Uterus (tissue), 3 donors: ENCODE measurements at regions not wholly inside any gene's neighbourhood (a gene's known extent, or its start where the extent isn't known, plus 50 kb on each side); places are given as distances from the start of the nearest gene placed in this dataset.
"Not testable (repeated sequence)": the region's sequence is repeated elsewhere in the genome, so short reads cannot be mapped to it uniquely, and the experiment has no call there.

Experiments
- DNase-seq, 2 donors: peaks; one replicate each; pipeline ENCODE4 v3.0.0-alpha.2; 2019 to 2020
- H3K27ac ChIP-seq, 2 donors: fragments of 200-600 bp; sonication (generic); 1 replicate in 1 of 2; 2 replicates in 1 of 2; pipeline ENCODE4 v1.5.1; 2016 to 2018
- H3K27me3 ChIP-seq, 2 donors: fragments of 200-600 bp; sonication (generic); one replicate each; pipeline ENCODE4 v1.5.1; 2018 to 2019; ENCODE audit warnings: control low read depth in 1 of 2
- H3K36me3 ChIP-seq, 2 donors: fragments of 200-600 bp; sonication (generic); one replicate each; pipeline ENCODE4 v1.5.1; 2019; ENCODE audit warnings: control low read depth in 1 of 2
- H3K4me1 ChIP-seq, 2 donors: fragments of 200-600 bp; sonication (generic); one replicate each; pipeline ENCODE4 v1.5.1; 2018 to 2019; ENCODE audit warnings: control low read depth in 1 of 2
- H3K4me3 ChIP-seq, 2 donors: fragments of 200-600 bp; sonication (generic); 1 replicate in 1 of 2; 2 replicates in 1 of 2; pipeline ENCODE4 v1.5.1; 2018 to 2019; ENCODE audit warnings: mild to moderate bottlenecking in 1 of 2
- H3K9me3 ChIP-seq, 2 donors: fragments of 200-600 bp; sonication (generic); one replicate each; pipeline ENCODE4 v1.5.1; 2019; ENCODE audit warnings: control low read depth in 1 of 2
- POLR2A ChIP-seq, 2 donors: fragments of 450-650 bp; IDR thresholded peaks; one replicate each; pipeline ENCODE4 v1.6.1; 2016; ENCODE audit warnings: antibody characterized with exemption in 2 of 2, mild to moderate bottlenecking in 1 of 2, moderate library complexity in 1 of 2
- intact Hi-C: fragments of 100-400 bp; cut with DNase I; formaldehyde crosslinking; loops from one replicate; pipeline ENCODE4 v1.15.1; 2023; ENCODE audit warnings: low total_unique reads
- TF ChIP-seq, protein P1 (sequence below), 4 experiments: fragments of 200-600 bp in 2 of 4; fragments of 450-650 bp in 2 of 4; sonication (generic) in 2 of 4; IDR thresholded peaks; one replicate each; pipeline ENCODE4 v1.5.1; 2016 to 2019; ENCODE audit warnings: antibody characterized with exemption in 4 of 4, mild to moderate bottlenecking in 2 of 4, moderate library complexity in 1 of 4
- donor health status: DM: yes; HTN: yes; CAD: no.

DNA sequence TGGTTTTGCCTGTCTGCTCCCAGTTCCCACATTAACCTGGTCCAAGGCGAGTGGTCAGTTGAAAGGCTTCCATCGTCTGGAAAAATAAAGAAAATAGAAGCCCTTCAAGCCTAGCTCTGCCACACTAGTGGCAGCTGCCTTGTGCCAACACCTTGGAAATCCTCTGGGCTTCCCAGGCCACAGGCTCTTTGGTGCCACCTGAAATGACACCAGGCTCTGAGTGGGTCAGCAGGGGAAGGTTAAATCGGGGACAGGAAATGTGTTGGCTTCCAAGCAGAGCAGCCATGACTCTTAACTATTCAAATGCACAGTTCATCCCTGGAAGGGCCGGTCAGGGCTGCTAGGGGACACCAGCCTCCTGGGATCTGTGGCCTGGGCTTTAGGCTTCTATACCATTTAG lies 558.7 kb downstream of the MATN1 start:
- Histone ChIP-seq H3K36me3 (no peaks in the 10 kb centered on the region), H3K27me3 (no peaks in the 10 kb centered on the region), H3K4me1 (no peaks in the 10 kb centered on the region), H3K4me3 (no peak overlapping the region), H3K27ac (no peak overlapping the region), H3K9me3 (no peaks in the 10 kb centered on the region)
- DNase-seq: no peak
- TF ChIP-seq, protein P1, sequence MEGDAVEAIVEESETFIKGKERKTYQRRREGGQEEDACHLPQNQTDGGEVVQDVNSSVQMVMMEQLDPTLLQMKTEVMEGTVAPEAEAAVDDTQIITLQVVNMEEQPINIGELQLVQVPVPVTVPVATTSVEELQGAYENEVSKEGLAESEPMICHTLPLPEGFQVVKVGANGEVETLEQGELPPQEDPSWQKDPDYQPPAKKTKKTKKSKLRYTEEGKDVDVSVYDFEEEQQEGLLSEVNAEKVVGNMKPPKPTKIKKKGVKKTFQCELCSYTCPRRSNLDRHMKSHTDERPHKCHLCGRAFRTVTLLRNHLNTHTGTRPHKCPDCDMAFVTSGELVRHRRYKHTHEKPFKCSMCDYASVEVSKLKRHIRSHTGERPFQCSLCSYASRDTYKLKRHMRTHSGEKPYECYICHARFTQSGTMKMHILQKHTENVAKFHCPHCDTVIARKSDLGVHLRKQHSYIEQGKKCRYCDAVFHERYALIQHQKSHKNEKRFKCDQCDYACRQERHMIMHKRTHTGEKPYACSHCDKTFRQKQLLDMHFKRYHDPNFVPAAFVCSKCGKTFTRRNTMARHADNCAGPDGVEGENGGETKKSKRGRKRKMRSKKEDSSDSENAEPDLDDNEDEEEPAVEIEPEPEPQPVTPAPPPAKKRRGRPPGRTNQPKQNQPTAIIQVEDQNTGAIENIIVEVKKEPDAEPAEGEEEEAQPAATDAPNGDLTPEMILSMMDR (IDR thresholded peaks at IDR 0.05): no peak
- no peak for TF ChIP-seq POLR2A (IDR thresholded peaks at IDR 0.05)
- intact Hi-C loops: no loop called here

DNA sequence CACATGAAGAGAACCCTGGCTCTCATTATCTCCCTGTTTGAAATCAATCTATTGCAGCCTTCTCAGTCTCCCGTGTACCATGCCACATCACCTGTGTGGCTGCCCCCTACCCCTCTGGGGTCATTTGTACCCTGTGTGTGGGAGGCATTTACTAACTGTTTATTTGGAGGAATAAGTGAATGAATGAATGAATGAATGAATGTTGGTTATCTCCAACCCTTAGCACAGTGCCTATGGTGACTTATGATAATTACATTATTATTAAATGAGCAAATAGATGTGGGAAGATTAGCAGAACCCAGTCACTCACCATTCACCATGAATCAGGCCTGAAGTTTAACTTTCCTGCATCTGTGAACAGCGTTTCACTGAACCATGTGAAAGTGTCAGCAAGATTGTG lies 560.8 kb downstream of the MATN1 start:
- Histone ChIP-seq H3K4me1 (no peaks in the 10 kb centered on the region), H3K9me3 (no peaks in the 10 kb centered on the region), H3K36me3 (no peaks in the 10 kb centered on the region), H3K27ac (no peak overlapping the region), H3K27me3 (no peaks in the 10 kb centered on the region), H3K4me3 (no peak overlapping the region)
- DNase-seq: no peak
- intact Hi-C loops: no loop called here
- TF ChIP-seq, protein P1 (IDR thresholded peaks at IDR 0.05): no peak
- TF ChIP-seq POLR2A (IDR thresholded peaks at IDR 0.05): no peak

DNA sequence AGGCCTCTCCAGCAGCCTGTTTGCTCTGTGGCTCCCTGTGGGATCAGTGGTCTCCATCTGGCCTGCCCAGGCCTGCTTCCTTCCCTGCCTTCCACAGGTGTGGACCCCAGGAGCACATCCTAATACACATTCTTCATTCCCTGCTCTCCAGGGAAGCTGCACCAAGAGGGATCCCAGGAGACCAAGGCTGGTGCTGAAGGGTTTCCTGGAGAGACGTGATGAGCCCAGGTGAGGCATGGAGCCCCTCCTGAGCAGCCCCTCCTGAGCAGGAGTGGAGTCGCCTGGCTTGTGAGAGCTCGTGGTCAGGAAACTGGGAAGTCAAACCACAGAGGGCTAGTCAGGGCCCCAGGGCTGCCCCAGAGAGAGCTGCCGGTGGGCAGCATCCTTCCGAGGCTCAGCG lies 561.4 kb downstream of the MATN1 start:
- no peaks in the 10 kb centered on the region for H3K27me3 ChIP-seq
- no peak for DNase-seq
- H3K27ac ChIP-seq: no peak overlapping the region
- no peaks in the 10 kb centered on the region for H3K9me3 ChIP-seq
- H3K36me3 ChIP-seq: no peaks in the 10 kb centered on the region
- intact Hi-C loops: no loop called here
- no peaks in the 10 kb centered on the region for H3K4me1 ChIP-seq
- TF ChIP-seq, protein P1 (IDR thresholded peaks at IDR 0.05): no peak
- TF ChIP-seq POLR2A (IDR thresholded peaks at IDR 0.05): no peak
- H3K4me3 ChIP-seq: no peak overlapping the region

DNA sequence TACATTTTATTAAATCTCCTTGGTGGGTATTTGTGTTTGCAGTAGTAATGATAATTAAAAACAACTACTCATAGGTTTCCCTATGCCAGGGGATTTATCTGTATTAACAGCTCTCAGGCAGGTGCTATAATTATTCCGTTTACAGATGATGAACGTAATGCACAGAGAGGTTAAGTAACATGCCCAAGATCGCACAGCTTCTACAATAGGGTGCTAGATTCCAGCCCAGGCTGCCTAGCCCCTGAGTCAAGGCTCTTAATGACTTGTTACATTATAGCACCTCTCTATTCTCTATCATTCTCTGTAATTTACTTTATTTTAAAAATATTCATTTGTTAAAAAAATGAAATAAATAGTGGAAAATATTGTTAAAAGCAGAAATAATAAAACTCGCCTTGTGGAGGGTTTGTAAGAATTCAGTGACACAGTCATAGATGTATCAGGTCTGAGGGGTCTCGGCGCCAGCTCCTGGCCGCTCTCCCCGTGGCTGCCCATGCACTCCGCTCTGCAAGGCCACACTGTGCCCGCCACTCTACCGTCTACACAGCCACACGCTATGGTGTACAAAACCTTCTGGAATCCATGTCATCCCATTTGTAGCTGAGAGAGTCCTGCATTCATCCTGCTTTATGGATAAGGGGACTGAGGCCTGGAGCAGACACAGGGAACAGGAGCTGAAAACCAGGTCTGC lies 562.2 kb downstream of the MATN1 start:
- Histone ChIP-seq H3K27me3 (no peaks in the 10 kb centered on the region), H3K9me3 (no peaks in the 10 kb centered on the region), H3K4me3 (no peak overlapping the region), H3K27ac (no peak overlapping the region), H3K4me1 (no peaks in the 10 kb centered on the region), H3K36me3 (no peaks in the 10 kb centered on the region)
- TF ChIP-seq POLR2A (IDR thresholded peaks at IDR 0.05): no peak
- TF ChIP-seq, protein P1 (IDR thresholded peaks at IDR 0.05): no peak
- DNase-seq: no peak
- intact Hi-C loops: no loop called here

DNA sequence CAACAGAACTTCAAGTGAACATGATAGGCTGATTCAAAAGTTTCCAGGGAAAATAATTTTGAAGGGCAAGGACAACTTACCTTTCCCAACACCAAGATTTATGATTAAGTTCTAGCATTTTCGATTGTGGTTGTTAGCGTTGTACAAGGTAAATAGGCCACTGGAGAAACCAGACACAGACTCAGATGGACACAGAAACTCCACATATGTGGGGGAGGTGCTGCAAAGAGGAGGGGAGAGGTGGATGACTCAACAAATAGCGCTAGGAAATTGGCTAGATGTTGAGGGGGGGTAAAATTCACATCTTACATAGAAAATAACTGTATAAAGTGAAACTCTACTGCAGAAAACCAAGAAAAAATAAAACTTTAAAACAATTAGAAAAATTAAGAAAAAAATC lies 564.4 kb downstream of the MATN1 start:
- Histone ChIP-seq H3K4me3 (no peak overlapping the region), H3K9me3 (no peaks in the 10 kb centered on the region), H3K27ac (no peak overlapping the region), H3K4me1 (no peaks in the 10 kb centered on the region), H3K27me3 (no peaks in the 10 kb centered on the region), H3K36me3 (no peaks in the 10 kb centered on the region)
- DNase-seq: no peak
- intact Hi-C loops: no loop called here
- TF ChIP-seq, protein P1 (IDR thresholded peaks at IDR 0.05): no peak
- TF ChIP-seq POLR2A (IDR thresholded peaks at IDR 0.05): no peak

DNA sequence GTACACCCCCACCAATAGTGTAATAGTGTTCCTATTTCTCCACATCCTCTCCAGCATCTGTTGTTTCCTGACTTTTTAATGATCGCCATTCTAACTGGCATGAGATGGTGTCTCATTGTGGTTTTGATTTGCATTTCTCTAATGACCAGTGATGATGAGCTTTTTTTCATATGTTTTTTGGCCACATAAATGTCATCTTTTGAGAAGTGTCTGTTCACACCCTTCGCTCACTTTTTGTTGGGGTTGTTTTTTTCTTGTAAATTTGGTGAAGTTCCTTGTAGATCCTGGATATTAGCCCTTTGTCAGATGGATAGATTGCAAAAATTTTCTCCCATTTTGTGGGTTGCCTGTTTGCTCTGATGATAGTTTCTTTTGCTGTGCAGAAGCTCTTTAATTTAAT lies 567.7 kb downstream of the MATN1 start:
- DNase-seq, H3K36me3 ChIP-seq, H3K9me3 ChIP-seq, H3K27me3 ChIP-seq, H3K4me3 ChIP-seq, intact Hi-C loops, H3K27ac ChIP-seq, H3K4me1 ChIP-seq: not testable (repeated sequence)

DNA sequence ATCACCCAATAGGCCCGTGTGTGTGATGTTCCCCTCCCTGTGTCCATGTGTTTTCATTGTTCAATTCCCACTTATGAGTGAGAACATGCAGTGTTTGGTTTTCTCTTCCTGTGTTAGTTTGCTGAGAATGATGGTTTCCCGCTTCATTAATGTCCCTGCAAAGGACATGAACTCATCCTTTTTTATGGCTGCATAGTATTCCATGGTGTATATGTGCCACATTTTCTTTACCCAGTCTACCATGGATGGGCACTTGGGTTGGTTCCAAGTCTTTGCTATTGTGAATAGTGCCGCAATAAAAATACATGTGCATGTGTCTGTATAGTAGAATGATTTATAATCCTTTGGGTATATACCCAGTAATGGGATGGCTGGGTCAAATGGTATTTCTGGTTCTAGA lies 568.1 kb downstream of the MATN1 start:
- H3K4me3 ChIP-seq, H3K36me3 ChIP-seq, H3K4me1 ChIP-seq, DNase-seq, H3K27me3 ChIP-seq, H3K9me3 ChIP-seq, intact Hi-C loops, H3K27ac ChIP-seq: not testable (repeated sequence)
